Suprapubic skin (tissue), 3 donors: ENCODE measurements at regions not wholly inside any gene's neighbourhood (a gene's known extent, or its start where the extent isn't known, plus 50 kb on each side); places are given as distances from the start of the nearest gene placed in this dataset.

Experiments
- CTCF ChIP-seq, 2 donors: fragments of 200-600 bp in 1 of 2; fragments of 450-650 bp in 1 of 2; sonication (generic) in 1 of 2; IDR thresholded peaks; one replicate each; pipeline ENCODE4 v1.5.1; 2016 to 2019; ENCODE audit warnings: antibody characterized with exemption in 2 of 2, mild to moderate bottlenecking in 1 of 2, moderate library complexity in 1 of 2
- POLR2A ChIP-seq, 2 donors: fragments of 450-650 bp; IDR thresholded peaks; one replicate each; pipeline ENCODE4 v1.6.1; 2017; ENCODE audit warnings: antibody characterized with exemption in 2 of 2, mild to moderate bottlenecking in 2 of 2, moderate library complexity in 2 of 2

DNA sequence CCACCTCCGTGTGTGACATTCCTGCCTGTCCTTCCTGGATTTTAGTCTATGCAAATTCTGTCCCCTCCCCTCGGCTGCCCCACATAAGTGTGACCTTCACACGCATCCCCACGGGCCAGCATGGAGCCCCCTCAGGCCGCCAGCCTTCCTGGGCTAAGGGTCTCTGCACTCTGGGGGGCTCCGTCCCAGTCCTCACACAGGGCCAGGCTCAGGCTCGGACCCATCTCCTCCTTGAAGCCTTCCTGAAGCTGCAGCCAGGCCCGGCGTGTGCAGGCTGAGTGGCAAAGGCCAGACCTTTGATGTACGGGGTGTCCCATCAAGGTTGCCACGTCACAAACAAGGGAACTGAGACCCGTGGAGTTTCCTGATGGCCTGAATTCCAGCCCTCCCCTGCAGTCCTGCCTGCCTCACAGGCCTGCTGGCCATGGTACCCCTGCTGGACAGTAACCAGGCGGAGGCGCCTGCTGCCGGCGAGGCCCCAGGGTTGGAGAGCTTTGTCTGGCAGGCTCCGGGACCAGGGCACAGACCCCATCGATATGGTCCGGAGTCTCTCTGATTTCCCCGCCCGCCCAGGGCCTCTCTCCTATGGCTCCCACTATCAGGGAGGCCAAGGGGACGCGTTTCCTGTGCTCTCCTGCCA, 791.7 kb downstream of the BRD1 start:
- TF ChIP-seq CTCF (IDR thresholded peaks at IDR 0.05) (no peak), POLR2A (IDR thresholded peaks at IDR 0.05) (no peak)
